ENCODE measurements at regions not wholly inside any gene's neighbourhood (a gene's known extent, or its start where the extent isn't known, plus 50 kb on each side); places are given as distances from the start of the nearest gene placed in this dataset.

- TF ChIP-seq CTCF (IDR thresholded peaks at IDR 0.05; ENCODE audit: insufficient read depth, low read depth, low read length, missing control alignments), result no peak
- no peak overlapping the region for H3K4me3 ChIP-seq (ENCODE audit: low read length)
- DNase-seq (ENCODE audit: low read depth), result no peak
These were observed 440.2 kb downstream of the GLRX3 start for GRCh38 chr10:130576427-130576826.

GRCh38 chr10:130577039-130577438, 440.8 kb downstream of the GLRX3 start:
- DNase-seq (ENCODE audit: low read depth), result no peak
- TF ChIP-seq CTCF (IDR thresholded peaks at IDR 0.05; ENCODE audit: insufficient read depth, low read depth, low read length, missing control alignments), result no peak
- no peak overlapping the region for H3K4me3 ChIP-seq (ENCODE audit: low read length)

- no peak for TF ChIP-seq CTCF (IDR thresholded peaks at IDR 0.05; ENCODE audit: insufficient read depth, low read depth, low read length, missing control alignments)
- no peak overlapping the region for H3K4me3 ChIP-seq (ENCODE audit: low read length)
- no peak for DNase-seq (ENCODE audit: low read depth)
These were observed 442.5 kb downstream of the GLRX3 start for GRCh38 chr10:130578532-130579289.

- TF ChIP-seq CTCF (IDR thresholded peaks at IDR 0.05; ENCODE audit: insufficient read depth, low read depth, low read length, missing control alignments), result no peak
- H3K4me3 ChIP-seq (ENCODE audit: low read length), result no peak overlapping the region
- DNase-seq (ENCODE audit: low read depth), result no peak
These were observed 443.7 kb downstream of the GLRX3 start for GRCh38 chr10:130579913-130580312.

GRCh38 chr10:130580975-130581374, 444.8 kb downstream of the GLRX3 start:
- no peak for DNase-seq (ENCODE audit: low read depth)
- no peak overlapping the region for H3K4me3 ChIP-seq (ENCODE audit: low read length)
- no peak for TF ChIP-seq CTCF (IDR thresholded peaks at IDR 0.05; ENCODE audit: insufficient read depth, low read depth, low read length, missing control alignments)

- no peak overlapping the region for H3K4me3 ChIP-seq (ENCODE audit: low read length)
- no peak for DNase-seq (ENCODE audit: low read depth)
- no peak for TF ChIP-seq CTCF (IDR thresholded peaks at IDR 0.05; ENCODE audit: insufficient read depth, low read depth, low read length, missing control alignments)
These were observed 451.5 kb downstream of the GLRX3 start for GRCh38 chr10:130587718-130588117.

- DNase-seq (ENCODE audit: low read depth), result no peak
- H3K4me3 ChIP-seq (ENCODE audit: low read length), result no peak overlapping the region
- TF ChIP-seq CTCF (IDR thresholded peaks at IDR 0.05; ENCODE audit: insufficient read depth, low read depth, low read length, missing control alignments), result no peak
These were observed 469.8 kb downstream of the GLRX3 start for GRCh38 chr10:130606001-130606405.

Measured in epithelial cell of esophagus (primary cell).